ENCODE measurements at regions not wholly inside any gene's neighbourhood (a gene's known extent, or its start where the extent isn't known, plus 50 kb on each side); places are given as distances from the start of the nearest gene placed in this dataset.

- DNase-seq = no peak
- TF ChIP-seq, protein P1, sequence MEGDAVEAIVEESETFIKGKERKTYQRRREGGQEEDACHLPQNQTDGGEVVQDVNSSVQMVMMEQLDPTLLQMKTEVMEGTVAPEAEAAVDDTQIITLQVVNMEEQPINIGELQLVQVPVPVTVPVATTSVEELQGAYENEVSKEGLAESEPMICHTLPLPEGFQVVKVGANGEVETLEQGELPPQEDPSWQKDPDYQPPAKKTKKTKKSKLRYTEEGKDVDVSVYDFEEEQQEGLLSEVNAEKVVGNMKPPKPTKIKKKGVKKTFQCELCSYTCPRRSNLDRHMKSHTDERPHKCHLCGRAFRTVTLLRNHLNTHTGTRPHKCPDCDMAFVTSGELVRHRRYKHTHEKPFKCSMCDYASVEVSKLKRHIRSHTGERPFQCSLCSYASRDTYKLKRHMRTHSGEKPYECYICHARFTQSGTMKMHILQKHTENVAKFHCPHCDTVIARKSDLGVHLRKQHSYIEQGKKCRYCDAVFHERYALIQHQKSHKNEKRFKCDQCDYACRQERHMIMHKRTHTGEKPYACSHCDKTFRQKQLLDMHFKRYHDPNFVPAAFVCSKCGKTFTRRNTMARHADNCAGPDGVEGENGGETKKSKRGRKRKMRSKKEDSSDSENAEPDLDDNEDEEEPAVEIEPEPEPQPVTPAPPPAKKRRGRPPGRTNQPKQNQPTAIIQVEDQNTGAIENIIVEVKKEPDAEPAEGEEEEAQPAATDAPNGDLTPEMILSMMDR (IDR thresholded peaks at IDR 0.05; ENCODE audit: borderline replicate concordance, extremely low read depth, low read length, poor library complexity, severe bottlenecking) = no peak
- no peak for TF ChIP-seq EZH2 (IDR thresholded peaks at IDR 0.05; ENCODE audit: borderline replicate concordance, low read depth, low read length, severe bottlenecking)
- H3K4me1 ChIP-seq (ENCODE audit: insufficient read depth, low read length) = no peaks in the 10 kb centered on the region
- H3K27me3 ChIP-seq (ENCODE audit: insufficient read depth, low read length, poor library complexity) = no peaks in the 10 kb centered on the region
- no peak overlapping the region for H3K9ac ChIP-seq (ENCODE audit: low read depth, low read length)
- H2AFZ ChIP-seq (ENCODE audit: low read depth, low read length) = no peak overlapping the region
- H4K20me1 ChIP-seq (ENCODE audit: insufficient read depth, low read length) = no peaks in the 10 kb centered on the region
- no peak for ATAC-seq (ENCODE audit: insufficient read depth, low read depth)
- H3K4me3 ChIP-seq (ENCODE audit: low read depth in 1 of 2, low read length in 2 of 2) = no peak overlapping the region
- H3K79me2 ChIP-seq (ENCODE audit: insufficient read depth, low read length) = no peaks in the 10 kb centered on the region
- no peak overlapping the region for H3K27ac ChIP-seq (ENCODE audit: low read length)
- no peaks in the 10 kb centered on the region for H3K9me3 ChIP-seq (ENCODE audit: insufficient read depth, low read length, severe bottlenecking)
- no peaks in the 10 kb centered on the region for H3K36me3 ChIP-seq (ENCODE audit: insufficient read depth, low read length)
- H3K4me2 ChIP-seq (ENCODE audit: insufficient read depth, low read length) = no peak overlapping the region
These were observed 996.4 kb downstream of the C4orf33 start for GRCh38 chr4:130092187-130093015.

- no peak for TF ChIP-seq EZH2 (IDR thresholded peaks at IDR 0.05; ENCODE audit: borderline replicate concordance, low read depth, low read length, severe bottlenecking)
- TF ChIP-seq, protein P1 (IDR thresholded peaks at IDR 0.05; ENCODE audit: borderline replicate concordance, extremely low read depth, low read length, poor library complexity, severe bottlenecking) = no peak
- Histone ChIP-seq H3K27me3 (ENCODE audit: insufficient read depth, low read length, poor library complexity) (no peaks in the 10 kb centered on the region), H3K36me3 (ENCODE audit: insufficient read depth, low read length) (no peaks in the 10 kb centered on the region), H2AFZ (ENCODE audit: low read depth, low read length) (no peak overlapping the region), H3K27ac (ENCODE audit: low read length) (no peak overlapping the region), H3K9me3 (ENCODE audit: insufficient read depth, low read length, severe bottlenecking) (no peaks in the 10 kb centered on the region), H3K9ac (ENCODE audit: low read depth, low read length) (no peak overlapping the region), H3K4me2 (ENCODE audit: insufficient read depth, low read length) (no peak overlapping the region), H3K4me1 (ENCODE audit: insufficient read depth, low read length) (no peaks in the 10 kb centered on the region), H3K79me2 (ENCODE audit: insufficient read depth, low read length) (no peaks in the 10 kb centered on the region), H3K4me3 (ENCODE audit: low read depth in 1 of 2, low read length in 2 of 2) (no peak overlapping the region), H4K20me1 (ENCODE audit: insufficient read depth, low read length) (no peaks in the 10 kb centered on the region)
- DNase-seq (no peak), ATAC-seq (ENCODE audit: insufficient read depth, low read depth) (no peak)
These were observed 1003.2 kb downstream of the C4orf33 start for GRCh38 chr4:130099105-130099504.

DNA sequence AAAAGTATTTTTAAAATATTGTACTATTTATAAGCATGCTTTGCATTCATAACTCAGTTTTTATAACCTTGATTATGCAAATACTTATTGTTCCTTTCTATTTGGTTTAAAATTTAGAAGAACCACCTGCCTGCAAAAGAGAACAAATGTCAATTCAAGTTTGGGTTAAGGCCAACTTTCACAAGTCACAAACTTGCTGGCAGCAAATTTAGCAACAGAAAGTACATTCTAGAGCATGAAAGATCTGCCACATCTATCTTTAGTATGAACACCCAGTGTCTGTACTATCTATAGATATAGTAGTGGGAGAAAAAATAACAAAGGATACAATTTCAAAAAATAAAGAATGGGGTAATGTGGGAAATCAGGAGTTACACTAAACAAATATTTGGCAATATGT, 1014.2 kb downstream of the C4orf33 start:
- Histone ChIP-seq H3K9ac (ENCODE audit: low read depth, low read length) (no peak overlapping the region), H3K79me2 (ENCODE audit: insufficient read depth, low read length) (no peaks in the 10 kb centered on the region), H3K9me3 (ENCODE audit: insufficient read depth, low read length, severe bottlenecking) (no peaks in the 10 kb centered on the region), H2AFZ (ENCODE audit: low read depth, low read length) (no peak overlapping the region), H3K27ac (ENCODE audit: low read length) (no peak overlapping the region), H4K20me1 (ENCODE audit: insufficient read depth, low read length) (no peaks in the 10 kb centered on the region), H3K27me3 (ENCODE audit: insufficient read depth, low read length, poor library complexity) (no peaks in the 10 kb centered on the region), H3K36me3 (ENCODE audit: insufficient read depth, low read length) (no peaks in the 10 kb centered on the region), H3K4me1 (ENCODE audit: insufficient read depth, low read length) (no peaks in the 10 kb centered on the region), H3K4me2 (ENCODE audit: insufficient read depth, low read length) (no peak overlapping the region), H3K4me3 (ENCODE audit: low read depth in 1 of 2, low read length in 2 of 2) (no peak overlapping the region)
- ATAC-seq (ENCODE audit: insufficient read depth, low read depth) (no peak), DNase-seq (no peak)
- TF ChIP-seq, protein P1 (IDR thresholded peaks at IDR 0.05; ENCODE audit: borderline replicate concordance, extremely low read depth, low read length, poor library complexity, severe bottlenecking) = no peak
- no peak for TF ChIP-seq EZH2 (IDR thresholded peaks at IDR 0.05; ENCODE audit: borderline replicate concordance, low read depth, low read length, severe bottlenecking)

Data from DND-41 (cell line).